GM21619 (cell line): ENCODE measurements at regions not wholly inside any gene's neighbourhood (a gene's known extent, or its start where the extent isn't known, plus 50 kb on each side); places are given as distances from the start of the nearest gene placed in this dataset.
"Not testable (repeated sequence)": the region's sequence is repeated elsewhere in the genome, so short reads cannot be mapped to it uniquely, and the experiment has no call there.

Experiments
- ATAC-seq: cut with Tn5 transposase; IDR thresholded peaks from one replicate; pipeline ENCODE4 v1.9.1; 2021; ENCODE audit not compliant: unreplicated experiment

GRCh38 chr20:53872561-53873229, 197.7 kb downstream of the BCAS1 start:
- ATAC-seq, result peak; percentile 53

- no peak for ATAC-seq
Observed at GRCh38 chr20:53872081-53872541, 198.3 kb downstream of the BCAS1 start.

- ATAC-seq, result no peak
Observed at GRCh38 chr20:53871541-53871940, 198.9 kb downstream of the BCAS1 start.

- ATAC-seq, result no peak
Observed at GRCh38 chr20:53870426-53871315, 199.7 kb downstream of the BCAS1 start.

- peak; percentile 39 for ATAC-seq
Observed at GRCh38 chr20:53869466-53870258, 200.7 kb downstream of the BCAS1 start.

- no peak for ATAC-seq
Observed at GRCh38 chr20:53867741-53868351, 202.5 kb downstream of the BCAS1 start.

GRCh38 chr20:53866794-53867740, 203.3 kb downstream of the BCAS1 start:
- peak; percentile 60 for ATAC-seq

- no peak for ATAC-seq
Observed at GRCh38 chr20:53865901-53866793, 204.2 kb downstream of the BCAS1 start.

GRCh38 chr20:53864765-53865683, 205.4 kb downstream of the BCAS1 start:
- not testable (repeated sequence) for ATAC-seq

- not testable (repeated sequence) for ATAC-seq
Observed at GRCh38 chr20:53863923-53864641, 206.3 kb downstream of the BCAS1 start.

- ATAC-seq, result not testable (repeated sequence)
Observed at GRCh38 chr20:53863535-53863922, 206.9 kb downstream of the BCAS1 start.

- not testable (repeated sequence) for ATAC-seq
Observed at GRCh38 chr20:53863039-53863438, 207.4 kb downstream of the BCAS1 start.

- not testable (repeated sequence) for ATAC-seq
Observed at GRCh38 chr20:53862490-53862889, 207.9 kb downstream of the BCAS1 start.

- not testable (repeated sequence) for ATAC-seq
Observed at GRCh38 chr20:53862136-53862397, 208.3 kb downstream of the BCAS1 start.

GRCh38 chr20:53859684-53860083, 210.7 kb downstream of the BCAS1 start:
- ATAC-seq, result no peak

- ATAC-seq, result not testable (repeated sequence)
Observed at GRCh38 chr20:53859009-53859408, 211.4 kb downstream of the BCAS1 start.

- not testable (repeated sequence) for ATAC-seq
Observed at GRCh38 chr20:53858516-53858915, 211.9 kb downstream of the BCAS1 start.
